Kidney glomerular epithelial cell (primary cell): ENCODE measurements at regions not wholly inside any gene's neighbourhood (a gene's known extent, or its start where the extent isn't known, plus 50 kb on each side); places are given as distances from the start of the nearest gene placed in this dataset.
"Not testable (repeated sequence)": the region's sequence is repeated elsewhere in the genome, so short reads cannot be mapped to it uniquely, and the experiment has no call there.

Source experiments
- DNase-seq: peaks from one replicate; lab custom pipeline; 2025; lab: John Stamatoyannopoulos, UW

- DNase-seq: no peak
Observed at GRCh38 chr4:83921124-83921523, 385.2 kb downstream of the GPAT3 start.

GRCh38 chr4:83920375-83920774 lies 384.5 kb downstream of the GPAT3 start:
- no peak for DNase-seq

DNA sequence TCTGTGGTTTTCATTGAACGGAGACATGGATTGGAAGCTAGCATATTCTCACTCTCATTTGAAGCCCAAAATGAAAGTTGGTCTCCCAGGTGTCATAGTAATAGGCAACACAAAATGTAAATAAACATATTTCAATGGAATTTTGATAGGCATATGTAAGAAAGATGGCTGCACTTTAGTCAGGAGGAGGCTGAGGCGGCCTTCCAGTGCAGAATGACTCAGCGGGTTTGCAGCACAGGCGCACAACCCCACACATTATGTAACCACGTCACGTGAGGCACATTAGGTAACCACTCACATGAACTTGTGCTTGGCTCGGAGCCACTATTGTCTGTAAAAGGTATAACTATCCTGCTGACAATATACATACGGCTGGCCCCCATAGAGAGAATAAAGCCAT lies 381.7 kb downstream of the GPAT3 start:
- no peak for DNase-seq

- DNase-seq: no peak
Observed at GRCh38 chr4:83910693-83911092, 374.8 kb downstream of the GPAT3 start.

GRCh38 chr4:83906561-83906960 lies 370.7 kb downstream of the GPAT3 start:
- no peak for DNase-seq

DNA sequence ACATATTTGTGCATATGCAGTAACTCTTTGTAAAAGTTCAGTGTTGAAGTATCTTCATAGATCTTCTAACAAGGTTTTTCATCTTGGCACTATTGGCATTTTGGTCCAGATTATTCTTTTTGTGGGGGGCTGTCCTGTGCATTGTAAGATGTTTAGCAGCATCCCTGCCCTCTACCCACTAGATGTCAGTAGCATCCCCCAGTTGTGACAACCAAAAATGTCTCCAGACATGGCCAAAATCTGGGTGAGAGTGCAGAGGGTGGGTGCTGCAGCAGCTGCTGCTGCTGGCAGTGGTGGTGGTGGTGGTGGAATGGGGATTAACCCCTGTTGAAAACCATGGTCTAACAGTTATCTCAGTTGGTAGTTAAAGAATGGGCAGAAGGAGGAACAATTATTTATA lies 370.0 kb downstream of the GPAT3 start:
- no peak for DNase-seq

DNA sequence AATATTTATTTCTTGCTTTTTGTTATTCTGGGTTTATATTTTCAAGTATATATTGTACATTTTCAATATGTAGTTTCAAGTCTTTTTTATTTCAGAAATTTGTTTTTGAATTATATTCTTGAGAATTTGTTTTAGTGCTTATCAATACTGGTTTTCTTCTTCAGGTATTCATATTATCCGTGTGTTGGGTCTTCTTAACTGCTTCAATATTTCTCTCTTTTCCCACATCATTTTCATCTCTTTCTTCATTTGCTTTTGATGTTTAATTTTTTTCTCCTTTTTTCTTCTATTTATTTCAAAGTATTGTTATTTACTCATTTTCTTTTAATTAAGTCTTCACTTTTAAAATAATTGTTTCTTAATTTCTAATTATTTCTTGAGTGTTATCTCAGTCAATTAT lies 367.8 kb downstream of the GPAT3 start:
- not testable (repeated sequence) for DNase-seq

DNA sequence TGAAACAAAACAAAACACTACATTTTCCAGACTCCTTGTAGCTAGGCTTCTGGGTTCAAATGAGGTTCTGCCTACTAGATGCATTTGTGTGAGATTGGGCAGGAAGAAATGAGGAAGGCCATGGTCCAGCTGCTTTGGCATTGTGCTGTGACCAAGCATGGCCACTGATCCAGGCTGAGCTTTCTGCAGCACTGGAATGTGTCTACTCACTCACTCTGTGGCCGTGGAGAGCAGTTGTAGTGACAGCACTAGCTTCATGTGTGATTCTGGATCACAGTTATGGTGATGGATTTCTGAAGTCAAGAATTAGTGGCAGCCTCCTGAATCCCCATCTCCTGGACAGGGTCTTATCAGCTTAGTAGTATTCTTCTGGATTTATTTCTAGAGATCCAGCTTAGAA lies 358.9 kb downstream of the GPAT3 start:
- no peak for DNase-seq

DNA sequence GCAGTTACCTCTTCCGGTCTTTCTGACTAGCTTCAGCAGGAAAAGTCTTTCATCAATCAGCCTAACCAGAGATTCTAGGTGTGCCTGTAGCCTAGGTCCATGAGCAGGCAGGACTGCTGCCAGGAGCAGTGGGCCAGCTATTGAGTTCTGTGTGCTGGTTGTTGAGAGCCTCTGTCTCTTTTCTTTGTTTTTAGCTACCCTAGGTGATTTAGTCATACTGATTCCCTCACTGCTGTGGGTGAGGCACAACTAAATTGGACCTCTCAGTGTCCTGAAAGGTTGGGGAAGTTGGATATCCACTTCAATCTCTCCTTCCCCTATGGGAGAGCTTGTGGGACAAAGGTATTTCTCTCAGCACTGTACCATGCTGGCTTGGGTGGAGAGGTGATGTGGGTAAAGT lies 354.9 kb downstream of the GPAT3 start:
- DNase-seq: peak; percentile 46

DNA sequence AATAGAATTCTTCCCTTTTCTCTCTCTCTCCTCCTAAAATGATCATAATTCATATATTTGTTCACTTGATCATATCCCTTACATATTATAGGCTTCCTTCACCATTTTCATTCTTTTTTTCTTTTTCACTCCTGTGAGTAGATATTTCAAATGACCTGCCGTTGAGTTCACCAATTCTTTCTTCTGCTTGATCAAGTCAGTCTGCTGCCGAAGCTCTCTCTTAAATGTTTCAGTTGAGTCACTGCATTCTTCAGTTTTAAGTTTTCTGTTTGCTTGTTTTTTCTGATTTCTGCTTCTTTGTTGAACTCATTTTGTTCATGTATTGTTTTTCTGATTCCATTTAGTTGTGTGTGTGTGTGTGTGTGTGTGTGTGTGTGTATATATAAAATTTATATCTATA lies 354.3 kb downstream of the GPAT3 start:
- DNase-seq: peak; percentile 56

DNA sequence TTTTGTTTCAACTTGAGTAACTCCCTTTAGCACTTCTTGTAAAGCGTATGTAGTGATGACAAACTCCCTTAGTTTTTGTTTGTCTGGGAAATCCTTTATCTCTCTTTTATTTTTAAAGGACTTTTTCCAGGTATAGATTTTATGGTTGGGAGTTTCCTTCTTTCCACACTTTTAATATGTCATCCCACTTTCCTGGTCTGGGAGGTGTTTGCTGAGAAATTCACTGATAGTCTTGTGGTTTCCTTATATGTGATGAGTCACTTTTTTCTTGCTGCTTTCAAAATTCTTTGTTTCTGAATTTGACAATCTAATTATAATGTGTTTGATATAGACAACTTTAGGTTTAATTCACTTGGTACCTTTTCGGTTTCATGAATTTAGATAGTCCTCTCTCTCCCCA lies 353.9 kb downstream of the GPAT3 start:
- DNase-seq: peak; percentile 88

DNA sequence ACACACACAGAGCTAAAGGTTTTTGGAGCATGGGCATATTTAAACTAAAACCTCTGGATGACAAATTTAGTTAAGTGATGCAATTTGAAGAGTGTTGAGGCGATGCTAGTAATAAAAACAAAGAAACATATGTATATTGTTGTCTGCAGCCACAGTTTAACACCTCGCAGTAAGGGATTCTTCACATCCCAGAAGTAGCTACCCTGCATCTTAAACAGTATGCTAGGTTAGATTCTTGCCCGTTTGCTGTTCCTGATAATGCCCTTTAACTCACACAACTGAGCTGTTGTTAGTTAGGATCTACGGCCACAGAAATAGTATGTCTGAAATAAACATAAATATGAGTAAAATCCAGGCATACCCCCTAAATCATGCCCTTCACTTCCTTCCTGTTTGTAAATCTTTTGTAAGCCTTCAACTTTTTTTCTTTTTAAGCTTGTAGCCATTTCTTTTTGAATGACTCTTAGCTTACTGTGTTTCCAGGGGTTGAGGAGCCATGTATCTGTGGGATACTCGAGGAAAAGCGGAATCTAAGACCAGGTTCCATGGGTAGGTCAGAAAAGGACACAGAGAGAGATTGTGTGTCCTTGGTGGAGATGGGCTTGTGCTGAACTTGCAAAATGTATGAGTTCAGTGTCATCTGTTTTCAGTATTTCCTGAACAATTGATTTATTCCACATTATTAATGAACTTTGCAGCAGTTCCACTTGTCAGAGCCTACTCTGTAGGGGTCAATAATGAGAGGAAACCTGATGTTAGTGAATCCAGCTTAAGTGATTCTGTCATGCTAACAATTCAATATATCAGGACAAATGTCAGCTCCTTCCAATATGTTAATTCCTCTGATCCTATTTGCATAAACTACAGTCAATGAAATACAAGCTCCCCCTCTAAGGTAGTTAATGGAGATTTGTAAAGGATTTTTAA lies 349.6 kb downstream of the GPAT3 start:
- DNase-seq: no peak

DNA sequence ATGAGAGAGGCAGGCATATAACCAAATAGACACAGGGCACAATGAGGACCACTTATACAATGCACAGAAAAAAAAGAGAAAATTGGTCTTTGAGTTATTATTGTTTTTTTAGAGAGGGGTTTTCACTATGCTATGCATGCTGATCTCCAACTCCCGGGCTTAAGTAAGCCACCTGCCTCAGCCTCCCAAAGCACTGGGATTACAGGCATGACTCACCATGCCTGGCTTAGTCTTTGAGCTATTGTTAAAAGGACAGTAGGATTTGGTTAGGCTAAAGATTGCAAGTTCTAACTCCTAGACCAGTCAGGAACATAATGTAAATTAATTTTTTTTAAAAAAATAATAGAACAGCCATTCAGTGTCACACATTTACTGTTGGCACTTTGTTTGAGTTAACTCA lies 340.1 kb downstream of the GPAT3 start:
- no peak for DNase-seq

GRCh38 chr4:83875437-83875836 lies 339.5 kb downstream of the GPAT3 start:
- DNase-seq: no peak

GRCh38 chr4:83873996-83874395 lies 338.1 kb downstream of the GPAT3 start:
- no peak for DNase-seq

DNA sequence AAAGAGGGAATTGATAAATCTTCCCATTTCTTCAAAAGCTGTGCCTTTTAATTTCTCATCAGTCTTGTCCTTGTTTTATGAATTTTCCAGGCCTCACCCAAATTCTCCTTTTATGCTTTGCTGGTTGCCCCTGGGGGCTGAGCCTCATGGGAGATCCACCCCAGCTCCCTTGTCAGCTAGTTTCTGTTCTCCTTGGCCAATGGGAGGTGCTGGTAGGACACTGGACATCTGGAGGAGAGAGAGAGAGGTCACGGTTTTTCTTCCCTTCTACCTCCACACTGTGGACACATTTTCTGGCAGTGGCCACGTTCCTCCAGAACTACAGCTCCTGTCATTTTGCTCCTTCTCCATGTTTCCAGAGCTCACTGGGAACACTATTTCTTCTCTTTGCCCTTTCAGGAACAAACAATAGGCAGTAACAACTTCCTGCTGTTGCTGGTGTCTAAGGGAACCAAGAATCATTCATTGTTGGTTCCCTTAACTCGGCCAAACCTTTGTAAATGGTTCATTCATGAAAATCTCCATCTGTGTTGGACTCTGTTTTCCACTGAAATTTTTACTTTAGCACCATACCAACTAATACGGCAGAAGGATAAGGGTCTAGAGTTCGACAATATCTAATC lies 334.5 kb downstream of the GPAT3 start:
- no peak for DNase-seq

DNA sequence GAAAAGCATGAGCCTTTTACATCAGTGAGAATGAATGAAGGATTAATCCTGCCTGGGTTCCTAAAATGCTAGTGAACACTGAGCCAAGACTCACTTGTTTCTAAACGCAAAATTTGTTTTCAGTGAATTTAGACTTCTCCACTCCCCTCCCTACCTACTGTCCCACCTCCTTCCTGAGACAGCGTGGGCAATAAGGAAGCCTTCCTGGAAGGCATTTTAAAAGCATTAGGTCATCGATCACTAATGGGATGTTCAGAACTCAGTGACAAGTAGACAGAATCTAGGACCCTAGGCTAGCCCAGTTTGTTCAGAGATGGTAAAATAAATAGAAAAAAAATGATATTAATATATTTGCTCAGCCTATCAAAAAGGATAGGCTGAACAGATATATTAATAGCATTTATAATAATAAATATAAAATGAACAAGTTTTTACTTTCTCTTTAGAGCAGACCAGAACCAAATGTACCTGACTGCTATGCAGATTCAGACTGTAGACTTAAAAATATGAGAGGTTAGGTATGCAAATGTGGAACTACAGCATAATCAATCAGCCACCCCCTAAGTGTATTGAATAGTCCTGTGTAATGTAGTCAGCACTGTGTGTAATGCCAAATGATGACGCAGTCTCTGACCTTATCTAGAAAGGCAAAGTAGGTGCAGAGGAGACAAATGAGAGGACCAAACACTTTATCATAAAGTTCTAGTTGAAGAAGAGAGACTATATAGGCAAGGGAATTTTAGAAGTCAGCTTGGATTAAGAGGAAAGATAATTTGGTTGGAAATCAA lies 331.1 kb downstream of the GPAT3 start:
- DNase-seq: peak; percentile 67

GRCh38 chr4:83865417-83866150 lies 329.7 kb downstream of the GPAT3 start:
- no peak for DNase-seq

GRCh38 chr4:83864097-83864817 lies 328.3 kb downstream of the GPAT3 start:
- no peak for DNase-seq

DNA sequence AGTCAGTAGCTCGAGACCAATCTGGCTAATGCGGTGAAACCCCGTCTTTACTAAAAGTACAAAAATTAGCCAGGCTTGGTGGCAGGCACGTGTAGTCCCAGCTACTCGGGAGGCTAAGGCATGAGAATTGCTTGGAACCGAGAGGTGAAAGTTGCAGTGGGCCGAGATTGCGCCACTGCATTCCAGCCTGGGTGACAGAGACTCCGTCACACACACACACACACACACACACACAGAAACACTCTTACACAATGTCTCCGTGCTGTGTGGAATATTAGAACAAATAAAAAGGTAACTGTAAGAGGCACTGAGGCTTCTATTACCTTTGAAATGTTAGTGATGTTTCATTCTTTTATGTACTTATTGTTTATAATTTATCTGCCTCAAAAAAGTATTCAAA lies 326.6 kb downstream of the GPAT3 start:
- no peak for DNase-seq

DNA sequence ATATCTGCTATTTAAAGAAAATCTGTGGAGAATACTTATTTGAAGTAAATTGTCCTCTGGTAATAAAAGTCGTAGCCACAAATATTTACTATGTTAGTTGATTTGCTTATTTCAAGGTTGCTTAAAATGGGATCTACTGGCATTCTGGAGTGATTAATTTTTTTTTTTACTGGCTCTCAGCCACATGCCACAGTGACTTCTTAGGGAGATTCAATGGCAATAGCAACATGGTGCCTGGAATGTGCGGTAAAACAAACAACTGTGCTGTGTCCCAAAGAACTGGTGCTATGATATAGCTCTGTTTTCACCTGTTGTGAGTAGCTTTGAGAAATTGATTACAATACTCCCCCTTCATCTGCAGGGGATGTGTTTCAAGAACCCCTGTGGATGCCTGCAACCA lies 324.3 kb downstream of the GPAT3 start:
- DNase-seq: no peak
